Mammary epithelial cell (primary cell): ENCODE measurements at regions not wholly inside any gene's neighbourhood (a gene's known extent, or its start where the extent isn't known, plus 50 kb on each side); places are given as distances from the start of the nearest gene placed in this dataset.

Source experiments
- EZH2 ChIP-seq: IDR thresholded peaks from 2 replicates; pipeline ENCODE4 v1.6.1; 2012; ENCODE audit warnings: low read length, inconsistent platforms, borderline replicate concordance
- TF ChIP-seq, protein P1 (sequence below), 2 donors: IDR thresholded peaks in 1 of 2; conservative IDR thresholded peaks in 1 of 2; 2 replicates each; pipeline ENCODE4 v1.5.1; 2011 to 2012; ENCODE audit warnings: inconsistent platforms in 2 of 2, low read length in 2 of 2, mild to moderate bottlenecking in 2 of 2, control low read depth in 1 of 2, low read depth in 1 of 2; ENCODE audit not compliant: insufficient read depth in 1 of 2; ENCODE audit errors: extremely low read depth in 1 of 2

DNA sequence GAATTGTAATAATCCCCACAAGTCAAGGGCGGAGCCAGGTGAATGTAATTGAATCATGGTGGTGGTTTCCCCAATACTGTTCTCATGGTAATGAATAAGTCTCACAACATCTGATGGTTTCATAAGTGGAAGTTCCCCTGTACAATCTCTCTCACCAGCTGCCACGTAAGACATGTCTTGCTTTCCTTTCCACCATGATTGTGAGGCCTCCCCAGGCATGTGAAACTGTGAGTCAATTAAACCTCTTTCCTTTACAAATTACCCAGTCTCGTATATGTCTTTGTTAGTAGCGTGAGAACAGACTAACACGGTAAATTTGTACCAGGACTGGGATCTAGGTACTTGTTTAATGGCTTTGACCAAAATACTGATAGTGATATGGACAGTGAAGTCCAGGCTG lies 744.3 kb upstream of the REG3G start:
- TF ChIP-seq EZH2: no peak
- TF ChIP-seq, protein P1, sequence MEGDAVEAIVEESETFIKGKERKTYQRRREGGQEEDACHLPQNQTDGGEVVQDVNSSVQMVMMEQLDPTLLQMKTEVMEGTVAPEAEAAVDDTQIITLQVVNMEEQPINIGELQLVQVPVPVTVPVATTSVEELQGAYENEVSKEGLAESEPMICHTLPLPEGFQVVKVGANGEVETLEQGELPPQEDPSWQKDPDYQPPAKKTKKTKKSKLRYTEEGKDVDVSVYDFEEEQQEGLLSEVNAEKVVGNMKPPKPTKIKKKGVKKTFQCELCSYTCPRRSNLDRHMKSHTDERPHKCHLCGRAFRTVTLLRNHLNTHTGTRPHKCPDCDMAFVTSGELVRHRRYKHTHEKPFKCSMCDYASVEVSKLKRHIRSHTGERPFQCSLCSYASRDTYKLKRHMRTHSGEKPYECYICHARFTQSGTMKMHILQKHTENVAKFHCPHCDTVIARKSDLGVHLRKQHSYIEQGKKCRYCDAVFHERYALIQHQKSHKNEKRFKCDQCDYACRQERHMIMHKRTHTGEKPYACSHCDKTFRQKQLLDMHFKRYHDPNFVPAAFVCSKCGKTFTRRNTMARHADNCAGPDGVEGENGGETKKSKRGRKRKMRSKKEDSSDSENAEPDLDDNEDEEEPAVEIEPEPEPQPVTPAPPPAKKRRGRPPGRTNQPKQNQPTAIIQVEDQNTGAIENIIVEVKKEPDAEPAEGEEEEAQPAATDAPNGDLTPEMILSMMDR (conservative IDR thresholded peaks at IDR 0.05 in 1 of 2, IDR thresholded peaks at IDR 0.05 in 1 of 2; ENCODE audit: extremely low read depth in 1 of 2, insufficient read depth in 1 of 2, low read depth in 1 of 2, low read length in 2 of 2): no peak
